ENCODE measurements at regions not wholly inside any gene's neighbourhood (a gene's known extent, or its start where the extent isn't known, plus 50 kb on each side); places are given as distances from the start of the nearest gene placed in this dataset.

DNA sequence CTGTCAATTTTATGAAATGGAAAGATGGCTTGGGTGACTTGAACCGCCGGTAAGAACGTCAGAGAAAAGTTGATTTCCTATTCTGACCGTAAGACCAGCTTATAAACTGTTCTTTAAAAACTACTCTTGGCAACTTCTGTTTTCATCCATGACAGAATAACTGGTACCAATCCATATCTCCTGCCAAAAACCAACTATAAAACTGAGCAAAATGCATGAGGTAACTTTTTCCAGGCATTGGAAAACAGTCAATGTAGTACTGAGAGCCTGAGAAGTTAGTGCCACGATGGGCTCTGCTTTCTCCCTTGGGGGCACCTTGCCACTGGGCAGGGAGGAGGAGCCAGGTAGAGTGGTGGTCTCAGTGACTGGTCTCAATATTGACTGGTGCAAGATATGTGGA lies 615.2 kb upstream of the TBL1XR1 start:
- no peaks in the 10 kb centered on the region for H3K9me3 Mint-ChIP-seq
- H3K36me3 Mint-ChIP-seq: no peaks in the 10 kb centered on the region
- H3K4me3 Mint-ChIP-seq: no peak overlapping the region
- no peaks in the 10 kb centered on the region for H3K27me3 Mint-ChIP-seq
- H3K4me1 Mint-ChIP-seq: peaks cover 19% of the 10 kb centered on the region
- no peak for DNase-seq
- no peak overlapping the region for H3K27ac Mint-ChIP-seq

DNA sequence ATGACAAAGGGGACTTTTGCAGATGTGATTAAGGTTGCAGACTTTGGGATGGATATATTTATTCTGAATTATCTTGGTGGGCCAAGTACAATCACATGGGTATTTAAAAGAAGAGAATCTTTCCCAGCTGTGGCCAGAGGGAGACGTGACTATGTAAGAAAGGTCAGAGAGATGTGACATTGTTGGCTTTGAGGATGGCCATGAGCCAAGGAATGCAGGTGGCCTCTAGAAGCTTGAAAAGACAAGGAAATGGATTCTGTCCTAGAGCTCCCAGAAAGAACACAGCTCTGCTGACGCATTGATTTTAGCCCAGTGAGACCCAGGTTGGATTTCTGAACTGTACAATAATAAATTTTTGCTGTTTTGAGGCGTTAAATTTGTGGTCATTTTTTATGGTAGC lies 616.0 kb upstream of the TBL1XR1 start:
- H3K9me3 Mint-ChIP-seq: no peaks in the 10 kb centered on the region
- no peak overlapping the region for H3K4me3 Mint-ChIP-seq
- H3K27me3 Mint-ChIP-seq: no peaks in the 10 kb centered on the region
- H3K4me1 Mint-ChIP-seq: peaks cover 19% of the 10 kb centered on the region
- no peak for DNase-seq
- no peaks in the 10 kb centered on the region for H3K36me3 Mint-ChIP-seq
- no peak overlapping the region for H3K27ac Mint-ChIP-seq

DNA sequence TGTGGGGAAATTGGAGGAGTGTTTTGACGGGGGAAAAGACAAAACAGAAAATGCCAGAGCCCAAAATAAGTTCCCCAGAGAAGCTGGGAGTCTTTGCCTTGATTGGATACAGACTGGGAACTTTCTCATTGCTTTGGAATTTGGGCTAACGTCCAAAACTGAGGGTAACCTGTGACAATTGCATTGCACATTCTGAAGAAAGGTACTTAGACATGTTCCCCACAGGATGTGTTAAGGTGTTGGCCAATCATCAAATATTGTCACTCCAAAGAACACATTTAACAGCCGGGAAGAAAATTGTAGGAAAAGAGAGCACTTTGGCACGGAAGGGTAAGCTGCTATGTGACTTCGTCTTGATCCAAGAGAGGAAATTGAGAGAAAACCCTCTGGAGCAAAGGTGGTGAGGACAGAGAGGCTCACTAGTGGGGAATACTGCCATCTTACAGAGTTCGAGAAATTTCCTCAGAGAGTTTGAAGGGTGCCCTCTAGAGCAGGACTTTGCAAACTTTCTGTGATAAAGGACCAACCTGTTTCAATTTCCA lies 619.5 kb upstream of the TBL1XR1 start:
- Mint-ChIP-seq H3K27ac (no peak overlapping the region), H3K4me3 (no peak overlapping the region), H3K9me3 (peaks cover 1% of the 10 kb centered on the region), H3K27me3 (no peaks in the 10 kb centered on the region), H3K4me1 (peaks cover 16% of the 10 kb centered on the region), H3K36me3 (no peaks in the 10 kb centered on the region)
- no peak for DNase-seq

DNA sequence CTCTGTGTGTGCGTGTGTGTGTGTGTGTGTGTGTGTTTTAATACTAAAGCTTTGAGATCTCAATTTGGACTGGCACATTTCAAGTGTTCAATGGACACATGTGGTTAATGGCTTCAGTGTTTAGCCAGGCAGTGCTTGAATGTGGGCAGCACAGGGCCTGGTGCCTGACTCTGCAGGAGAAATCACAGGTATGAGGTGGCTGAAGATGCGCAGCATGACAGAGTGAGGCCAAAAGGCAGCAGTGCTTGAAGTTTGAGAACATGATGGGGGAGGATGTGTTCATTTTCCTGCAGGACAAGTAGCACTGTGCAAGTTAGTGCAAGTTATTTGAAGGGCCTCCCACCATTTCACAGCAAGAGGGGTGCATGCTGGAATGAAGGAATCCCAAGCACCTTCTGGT lies 620.5 kb upstream of the TBL1XR1 start:
- Mint-ChIP-seq H3K4me1 (peaks cover 16% of the 10 kb centered on the region), H3K9me3 (peaks cover 1% of the 10 kb centered on the region), H3K36me3 (no peaks in the 10 kb centered on the region), H3K4me3 (no peak overlapping the region), H3K27ac (no peak overlapping the region), H3K27me3 (no peaks in the 10 kb centered on the region)
- DNase-seq: no peak

DNA sequence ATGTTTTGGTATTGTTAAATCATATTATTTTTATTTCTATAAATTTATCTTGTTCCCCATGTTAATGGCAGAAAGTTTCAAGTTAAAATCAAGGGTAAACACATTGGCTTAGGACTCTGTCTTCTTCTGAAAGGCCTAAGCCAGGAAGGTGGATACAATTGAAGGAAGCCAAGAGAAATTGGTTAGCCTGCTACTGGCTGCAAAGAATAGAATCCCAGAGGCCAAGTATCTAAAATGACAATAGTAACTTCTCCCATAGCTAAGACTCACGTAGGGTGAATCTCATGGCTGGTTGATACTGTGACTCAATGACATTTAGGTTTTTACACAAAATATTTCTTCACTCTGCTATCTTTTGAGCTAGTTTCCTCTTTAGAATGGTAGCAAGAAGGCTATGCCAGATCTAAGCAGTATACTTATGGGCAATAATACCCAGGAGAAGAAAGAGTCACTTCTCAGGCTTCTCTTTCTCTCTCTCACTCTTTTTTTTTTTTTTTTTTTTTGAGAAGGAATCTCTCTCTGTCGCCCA lies 621.5 kb upstream of the TBL1XR1 start:
- no peak overlapping the region for H3K27ac Mint-ChIP-seq
- no peak overlapping the region for H3K4me3 Mint-ChIP-seq
- H3K36me3 Mint-ChIP-seq: no peaks in the 10 kb centered on the region
- no peak for DNase-seq
- H3K4me1 Mint-ChIP-seq: peaks cover 16% of the 10 kb centered on the region
- peaks cover 1% of the 10 kb centered on the region for H3K9me3 Mint-ChIP-seq
- H3K27me3 Mint-ChIP-seq: no peaks in the 10 kb centered on the region

DNA sequence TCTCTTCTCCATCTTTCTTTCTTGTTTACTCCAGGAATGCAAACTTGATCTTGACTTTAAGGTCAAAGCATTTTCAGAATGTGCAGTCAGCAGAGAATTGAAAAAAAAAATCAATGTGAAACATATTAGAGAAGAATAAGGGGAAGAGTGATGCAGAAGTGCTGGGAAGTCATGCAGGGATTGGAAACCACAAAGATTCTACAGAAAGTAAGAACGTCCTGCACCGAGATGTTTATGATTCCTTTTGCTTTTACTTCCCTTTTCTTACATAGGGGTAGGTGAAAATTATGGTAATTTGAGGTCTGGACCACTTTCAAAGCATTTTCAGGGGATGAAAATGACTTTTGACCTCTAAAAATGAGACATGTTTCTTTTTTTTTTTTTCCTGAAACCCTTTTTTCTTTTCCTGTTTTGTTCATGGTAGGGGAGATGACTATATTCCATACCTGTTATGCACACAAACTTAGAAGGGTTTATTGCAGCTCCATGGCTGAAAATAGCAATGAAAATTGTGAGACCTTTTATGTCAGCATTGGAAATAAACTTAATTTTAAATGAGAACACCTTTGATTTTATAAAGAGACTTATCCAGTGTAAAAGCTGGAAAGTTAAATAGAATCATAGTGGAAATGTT lies 623.5 kb upstream of the TBL1XR1 start:
- no peak for DNase-seq
- peaks cover 13% of the 10 kb centered on the region for H3K4me1 Mint-ChIP-seq
- no peak overlapping the region for H3K27ac Mint-ChIP-seq
- no peak overlapping the region for H3K4me3 Mint-ChIP-seq
- H3K27me3 Mint-ChIP-seq: no peaks in the 10 kb centered on the region
- no peaks in the 10 kb centered on the region for H3K36me3 Mint-ChIP-seq
- H3K9me3 Mint-ChIP-seq: peaks cover 1% of the 10 kb centered on the region

DNA sequence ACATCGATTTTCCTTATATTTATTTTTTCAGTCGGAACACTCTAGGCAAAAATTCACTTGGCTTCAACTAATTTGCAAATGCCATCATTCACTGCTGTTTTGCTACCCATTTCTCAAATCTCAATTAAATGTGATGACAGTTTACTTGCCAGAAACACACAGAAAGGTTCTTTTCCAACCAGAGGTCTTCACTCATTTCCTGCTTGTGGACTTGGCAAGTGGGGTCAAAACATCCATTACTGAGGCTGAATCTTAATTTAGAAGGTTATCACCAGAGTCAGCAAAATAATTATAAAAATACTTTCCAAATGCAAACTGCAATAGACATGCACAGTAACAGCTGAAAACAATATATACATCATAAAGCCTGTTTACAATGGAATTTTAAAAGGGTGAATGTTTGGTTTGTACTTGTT lies 625.4 kb upstream of the TBL1XR1 start:
- H3K27ac Mint-ChIP-seq: no peak overlapping the region
- no peaks in the 10 kb centered on the region for H3K27me3 Mint-ChIP-seq
- peaks cover 19% of the 10 kb centered on the region for H3K4me1 Mint-ChIP-seq
- no peaks in the 10 kb centered on the region for H3K36me3 Mint-ChIP-seq
- no peak overlapping the region for H3K4me3 Mint-ChIP-seq
- no peak for DNase-seq
- H3K9me3 Mint-ChIP-seq: peaks cover 1% of the 10 kb centered on the region

DNA sequence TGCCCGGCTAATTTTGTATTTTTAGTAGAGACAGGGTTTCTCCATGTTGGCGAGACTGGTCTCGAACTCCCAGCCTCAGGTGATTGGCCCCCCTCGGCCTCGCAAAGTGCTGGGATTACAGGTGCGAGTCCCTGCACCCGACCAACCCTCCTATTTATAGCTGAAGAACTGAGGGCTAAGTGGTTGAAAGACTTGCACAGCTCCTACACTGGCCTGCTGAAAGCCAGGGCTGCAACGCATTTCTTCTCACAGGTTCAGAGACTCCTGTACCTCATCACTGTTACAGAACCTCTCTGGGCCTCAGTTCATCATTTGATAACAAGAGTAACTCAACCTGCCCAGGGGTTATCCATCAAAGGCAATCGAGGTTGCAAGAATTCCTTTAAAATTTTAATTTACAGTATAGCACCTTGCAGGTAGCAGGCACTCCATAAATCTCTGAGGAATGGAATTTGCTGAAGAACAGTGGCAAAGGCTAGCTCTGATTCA lies 626.5 kb upstream of the TBL1XR1 start:
- DNase-seq: no peak
- Mint-ChIP-seq H3K4me3 (no peak overlapping the region), H3K9me3 (peaks cover 1% of the 10 kb centered on the region), H3K27me3 (no peaks in the 10 kb centered on the region), H3K27ac (no peak overlapping the region), H3K4me1 (peaks cover 25% of the 10 kb centered on the region), H3K36me3 (no peaks in the 10 kb centered on the region)

DNA sequence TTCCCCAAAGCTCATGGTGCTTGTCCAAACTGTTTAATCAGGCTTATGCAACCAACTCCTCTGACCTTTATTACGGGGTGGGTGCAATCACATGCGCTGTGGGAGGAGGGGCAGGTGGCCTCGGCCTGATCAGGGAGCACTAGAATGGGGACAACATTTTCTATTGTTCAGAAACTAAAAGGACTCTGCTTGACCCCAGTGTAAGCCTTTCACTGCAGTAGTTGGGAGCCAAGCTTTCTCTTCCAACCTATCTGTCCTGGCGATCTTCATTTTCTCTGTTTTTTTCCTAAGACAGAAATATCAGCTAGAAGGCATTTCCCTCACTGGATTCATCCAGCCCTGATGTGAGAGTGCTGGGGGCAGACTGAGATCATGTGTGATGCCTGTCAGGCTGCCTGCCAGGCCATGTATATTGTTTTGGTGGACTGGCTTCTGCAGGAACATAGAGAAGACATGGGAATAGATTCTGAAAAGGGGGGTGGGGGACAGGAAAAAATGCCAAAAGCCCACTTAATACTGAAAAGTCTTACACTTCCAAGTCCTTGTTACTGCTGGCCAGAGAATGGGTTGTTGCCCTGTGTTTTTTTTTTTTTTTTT lies 627.0 kb upstream of the TBL1XR1 start:
- no peak for DNase-seq
- no peaks in the 10 kb centered on the region for H3K36me3 Mint-ChIP-seq
- peaks cover 1% of the 10 kb centered on the region for H3K9me3 Mint-ChIP-seq
- H3K27me3 Mint-ChIP-seq: no peaks in the 10 kb centered on the region
- H3K4me3 Mint-ChIP-seq: no peak overlapping the region
- H3K27ac Mint-ChIP-seq: no peak overlapping the region
- H3K4me1 Mint-ChIP-seq: peaks cover 25% of the 10 kb centered on the region

DNA sequence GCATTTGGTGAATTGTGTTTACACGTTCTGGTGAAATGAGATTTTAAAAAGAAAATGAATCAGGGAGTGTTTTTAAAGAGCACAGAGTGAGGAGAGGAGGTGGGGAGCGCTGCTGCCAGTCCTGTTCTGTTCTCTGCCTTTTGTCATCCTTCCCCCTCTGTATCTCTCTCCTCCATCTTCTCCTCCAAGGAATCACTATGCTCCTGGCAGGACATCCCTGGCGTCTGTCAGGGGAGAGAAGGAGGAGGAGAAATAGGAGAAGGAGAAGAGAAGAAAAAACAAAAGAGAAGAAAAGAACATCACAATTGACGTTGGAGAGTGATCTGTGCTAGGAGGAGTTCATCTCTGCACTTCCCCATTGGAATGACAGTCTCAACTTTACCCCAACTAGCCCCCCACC lies 627.6 kb upstream of the TBL1XR1 start:
- Mint-ChIP-seq H3K4me1 (peaks cover 25% of the 10 kb centered on the region), H3K9me3 (peaks cover 1% of the 10 kb centered on the region), H3K27me3 (no peaks in the 10 kb centered on the region), H3K27ac (no peak overlapping the region), H3K36me3 (no peaks in the 10 kb centered on the region), H3K4me3 (no peak overlapping the region)
- DNase-seq: no peak

DNA sequence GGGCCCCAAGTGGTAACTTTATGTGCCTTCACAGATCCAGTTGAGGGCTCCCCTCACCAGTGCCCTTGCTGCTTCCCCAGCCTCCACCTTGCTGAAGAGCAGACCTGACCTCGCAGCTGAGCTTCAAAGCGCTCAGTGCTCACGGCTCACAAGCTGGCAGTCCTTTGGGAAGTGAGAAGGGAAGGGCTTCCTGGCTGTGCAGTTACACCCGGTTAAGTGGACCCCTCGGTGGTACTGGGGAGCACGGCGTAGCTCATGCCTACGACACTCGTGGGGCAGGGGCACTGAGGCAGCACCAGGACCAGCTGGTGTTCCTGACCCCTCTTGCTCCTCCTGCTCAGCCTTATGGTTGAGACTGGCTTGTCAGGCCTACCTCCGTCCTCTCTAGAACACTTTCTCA lies 629.0 kb upstream of the TBL1XR1 start:
- Mint-ChIP-seq H3K4me3 (no peak overlapping the region), H3K27me3 (no peaks in the 10 kb centered on the region), H3K27ac (no peak overlapping the region), H3K9me3 (no peaks in the 10 kb centered on the region), H3K4me1 (peaks cover 14% of the 10 kb centered on the region), H3K36me3 (no peaks in the 10 kb centered on the region)
- DNase-seq: no peak

DNA sequence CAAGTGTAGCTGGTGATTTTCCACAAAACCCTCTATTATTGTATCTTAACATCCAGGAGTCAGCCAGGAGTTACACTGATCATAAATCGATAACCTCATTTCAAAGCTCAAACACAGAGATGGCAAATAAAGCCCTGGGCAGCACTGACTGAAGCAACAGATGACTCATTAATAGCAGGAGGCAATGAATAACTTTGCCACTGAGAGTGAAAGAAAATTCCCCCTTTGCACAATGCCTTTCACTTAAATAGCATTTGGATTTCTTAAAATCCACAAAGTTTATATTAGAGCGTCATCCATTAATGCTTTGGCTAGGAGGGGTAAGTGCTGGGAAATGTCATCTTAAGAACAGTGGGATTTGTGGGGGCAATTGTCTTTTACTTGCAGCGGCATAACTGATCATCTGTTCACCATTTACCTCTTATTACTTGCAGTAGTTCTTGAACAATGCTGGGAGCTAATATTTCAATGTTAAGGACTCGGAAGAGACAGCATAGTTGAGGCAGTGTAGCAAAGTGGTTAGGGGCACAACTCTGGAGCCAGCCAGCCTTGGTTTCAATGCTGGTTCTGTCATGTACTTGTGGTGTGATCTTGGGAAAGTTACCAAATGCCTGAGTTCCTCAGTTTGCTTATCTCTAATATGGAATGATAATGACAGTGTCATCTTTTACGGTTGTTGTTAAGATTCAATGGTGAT lies 630.4 kb upstream of the TBL1XR1 start:
- Mint-ChIP-seq H3K27ac (no peak overlapping the region), H3K4me1 (peaks cover 11% of the 10 kb centered on the region), H3K36me3 (no peaks in the 10 kb centered on the region), H3K27me3 (no peaks in the 10 kb centered on the region), H3K9me3 (no peaks in the 10 kb centered on the region), H3K4me3 (no peak overlapping the region)
- no peak for DNase-seq

DNA sequence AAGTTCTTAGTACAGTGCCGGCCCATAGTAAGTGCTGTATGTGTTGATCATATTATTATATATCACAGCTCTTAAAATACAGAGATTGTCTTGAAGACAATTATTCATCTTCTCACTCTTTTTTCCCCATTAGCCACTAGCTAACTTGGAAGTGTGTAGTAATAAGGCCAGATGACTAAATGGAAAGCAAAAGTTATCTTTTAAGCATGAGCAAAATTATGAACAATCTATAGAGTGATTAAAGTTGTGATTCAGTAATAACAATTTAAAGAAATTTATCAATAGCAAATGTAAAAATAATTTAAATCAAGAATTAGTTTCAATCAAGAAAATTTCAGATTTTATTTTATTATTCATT lies 630.9 kb upstream of the TBL1XR1 start:
- DNase-seq: no peak
- no peak overlapping the region for H3K27ac Mint-ChIP-seq
- H3K36me3 Mint-ChIP-seq: no peaks in the 10 kb centered on the region
- H3K27me3 Mint-ChIP-seq: no peaks in the 10 kb centered on the region
- peaks cover 12% of the 10 kb centered on the region for H3K4me1 Mint-ChIP-seq
- no peaks in the 10 kb centered on the region for H3K9me3 Mint-ChIP-seq
- H3K4me3 Mint-ChIP-seq: no peak overlapping the region

DNA sequence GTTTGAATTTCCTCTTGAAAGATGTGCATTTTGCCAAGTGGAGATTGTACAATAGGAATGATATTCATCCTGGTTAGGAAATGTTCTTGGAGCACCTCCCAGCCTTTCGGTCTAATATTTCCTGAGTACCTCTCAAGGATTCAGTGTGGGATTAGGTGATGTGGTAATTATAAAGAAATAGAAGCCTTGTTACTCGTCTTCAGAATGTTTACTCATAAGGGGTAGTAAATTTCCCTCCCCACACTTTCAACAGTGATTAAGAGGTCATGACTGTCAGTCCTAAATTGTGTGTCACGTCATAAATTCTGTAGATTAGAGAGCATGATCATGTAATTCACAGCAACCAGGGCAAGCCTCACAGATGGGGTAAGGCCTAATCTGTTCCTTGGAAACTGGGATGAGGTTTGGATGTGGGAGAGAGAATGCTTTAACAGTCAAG lies 633.1 kb upstream of the TBL1XR1 start:
- H3K36me3 Mint-ChIP-seq: no peaks in the 10 kb centered on the region
- H3K4me1 Mint-ChIP-seq: peaks cover 18% of the 10 kb centered on the region
- no peak overlapping the region for H3K27ac Mint-ChIP-seq
- H3K4me3 Mint-ChIP-seq: no peak overlapping the region
- no peak for DNase-seq
- no peaks in the 10 kb centered on the region for H3K9me3 Mint-ChIP-seq
- H3K27me3 Mint-ChIP-seq: no peaks in the 10 kb centered on the region

DNA sequence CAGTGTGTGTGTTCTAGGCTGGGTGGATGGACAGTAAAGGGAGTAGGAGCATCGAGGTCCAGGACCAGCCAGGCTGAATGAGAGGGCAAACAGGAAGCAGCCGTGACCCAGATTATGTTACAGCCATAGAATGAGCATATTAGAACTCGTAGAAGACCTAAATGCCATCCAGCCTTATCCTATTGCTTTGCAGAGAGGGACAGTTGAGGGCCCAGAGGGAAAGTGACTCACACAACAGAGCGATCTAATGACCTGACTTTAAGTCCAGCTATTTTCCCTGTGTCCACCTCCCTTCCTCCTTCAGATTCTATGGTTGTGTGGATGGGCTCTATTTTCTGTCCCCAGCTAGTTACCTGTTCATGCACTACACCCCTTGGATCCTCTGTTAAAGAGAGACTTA lies 634.1 kb upstream of the TBL1XR1 start:
- Mint-ChIP-seq H3K27me3 (no peaks in the 10 kb centered on the region), H3K4me3 (no peak overlapping the region), H3K36me3 (no peaks in the 10 kb centered on the region), H3K27ac (no peak overlapping the region), H3K4me1 (peaks cover 18% of the 10 kb centered on the region), H3K9me3 (no peaks in the 10 kb centered on the region)
- no peak for DNase-seq
